Right renal pelvis (tissue), 4 donors: ENCODE measurements at regions not wholly inside any gene's neighbourhood (a gene's known extent, or its start where the extent isn't known, plus 50 kb on each side); places are given as distances from the start of the nearest gene placed in this dataset.

Source experiments
- DNase-seq, 4 donors: peaks; one replicate each; pipeline ENCODE4 v3.0.0-alpha.2; 2013; ENCODE audit warnings: low read depth in 4 of 4, low spot score in 3 of 4, missing footprints in 1 of 4

DNA sequence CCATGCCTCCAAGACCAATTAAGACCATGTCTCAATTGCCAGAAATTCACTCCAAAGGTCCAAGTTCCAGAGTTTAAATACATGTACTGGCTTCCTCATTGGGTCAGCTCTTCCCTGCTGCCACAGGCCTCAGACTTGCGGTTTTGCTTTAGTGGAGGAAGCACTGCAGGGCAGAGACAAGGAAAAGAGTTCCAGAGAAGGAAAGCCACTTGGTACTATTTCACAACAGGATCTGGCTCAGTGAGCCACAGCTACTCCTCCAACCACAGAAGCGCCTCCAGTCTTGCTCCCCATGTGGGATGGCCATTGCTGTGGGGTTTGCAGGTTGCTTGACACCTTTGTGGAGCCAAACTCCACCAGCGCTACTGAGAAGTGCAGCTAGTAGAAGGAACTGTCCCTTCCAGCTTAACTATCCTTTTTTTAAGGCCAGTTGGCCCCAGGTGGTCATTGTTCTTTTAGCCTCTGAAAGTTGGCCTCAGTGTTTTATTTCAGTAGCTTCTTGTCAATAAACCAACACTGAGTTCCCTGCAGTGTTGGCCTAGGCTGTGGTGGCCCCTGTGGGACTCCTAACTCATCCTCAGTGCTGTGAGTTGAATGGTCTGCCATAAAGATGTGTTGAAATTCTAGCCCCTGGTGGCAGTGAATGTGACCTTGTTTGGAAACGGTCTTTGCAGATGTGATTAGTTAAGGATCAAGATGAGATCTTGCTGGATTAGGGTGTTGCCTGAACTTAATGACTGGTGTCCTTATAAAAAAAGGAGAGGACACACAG lies 93.7 kb upstream of the DAP start:
- DNase-seq = no peak

DNA sequence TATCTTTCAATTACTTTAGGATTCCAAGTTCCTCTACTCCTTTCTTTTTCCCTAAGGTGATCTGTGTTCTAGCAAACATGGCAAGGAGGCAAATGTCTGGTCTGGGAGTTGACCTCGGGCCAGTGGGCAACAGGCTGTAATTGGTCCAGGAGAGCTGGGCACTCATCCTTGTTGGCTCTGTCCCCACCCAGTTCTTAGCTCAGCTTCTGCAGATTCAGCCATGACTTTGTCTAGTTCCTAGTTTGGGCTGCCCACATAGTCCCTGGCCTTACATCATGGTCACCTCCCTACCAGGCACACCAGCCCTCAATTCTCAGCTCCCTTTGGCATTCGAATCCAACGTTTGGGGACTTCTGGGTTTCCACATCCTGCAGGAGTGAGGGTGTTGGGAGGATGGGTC lies 92.1 kb upstream of the DAP start:
- no peak for DNase-seq

DNA sequence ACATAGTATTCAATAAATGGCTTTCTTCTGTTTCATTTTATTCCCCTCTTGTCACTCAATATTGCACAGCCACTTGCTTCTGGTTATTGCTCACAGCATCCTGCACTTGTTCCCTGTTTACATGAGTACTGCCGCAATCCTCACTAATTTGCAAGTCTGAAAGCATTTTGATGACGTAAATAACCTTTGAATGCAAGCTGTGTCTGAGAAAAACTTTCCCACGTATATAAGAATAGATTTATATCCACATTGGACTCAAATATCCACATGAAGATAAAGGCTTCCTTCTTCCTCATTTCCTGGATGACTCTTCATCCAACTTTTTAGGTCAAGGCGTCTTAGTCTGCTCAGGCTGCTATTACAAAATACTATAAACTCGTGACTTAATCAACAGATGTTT lies 88.2 kb upstream of the DAP start:
- no peak for DNase-seq

DNA sequence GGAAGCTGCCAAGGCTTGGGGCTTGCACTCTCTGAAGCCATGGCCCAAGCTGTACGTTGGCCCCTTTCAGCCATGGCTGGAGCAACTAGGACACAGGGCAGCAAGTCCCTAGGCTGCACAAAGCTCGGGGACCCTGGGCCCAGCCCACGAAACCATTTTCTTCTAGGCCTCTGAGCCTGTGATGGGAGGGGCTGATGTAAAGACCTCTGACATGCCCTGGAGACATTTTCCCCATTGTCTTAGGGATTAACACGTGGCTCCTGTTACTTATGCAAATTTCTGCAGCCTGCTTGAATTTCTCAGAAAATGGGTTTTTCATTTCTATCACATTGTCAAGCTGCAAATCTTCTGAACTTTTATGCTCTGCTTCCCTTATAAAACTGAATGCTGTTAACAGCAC lies 83.0 kb upstream of the DAP start:
- no peak for DNase-seq

DNA sequence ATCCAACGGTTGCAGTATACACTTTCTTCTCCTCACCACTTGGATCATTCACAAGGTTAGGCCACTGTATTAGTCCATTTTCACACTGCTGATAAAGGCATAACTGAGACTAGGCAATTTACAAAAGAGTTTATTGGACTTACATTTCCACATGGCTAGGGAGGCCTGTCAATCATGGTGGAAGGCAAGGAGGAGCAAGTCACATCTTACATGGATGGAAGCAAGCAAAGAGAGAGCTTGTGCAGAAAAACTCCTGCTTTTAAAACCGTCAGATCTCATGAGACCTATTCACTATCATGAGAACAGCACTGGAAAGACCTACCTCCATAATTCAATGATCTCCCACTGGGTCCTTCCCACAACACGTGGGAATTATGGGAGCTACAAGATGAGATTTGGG lies 81.8 kb upstream of the DAP start:
- DNase-seq = no peak

DNA sequence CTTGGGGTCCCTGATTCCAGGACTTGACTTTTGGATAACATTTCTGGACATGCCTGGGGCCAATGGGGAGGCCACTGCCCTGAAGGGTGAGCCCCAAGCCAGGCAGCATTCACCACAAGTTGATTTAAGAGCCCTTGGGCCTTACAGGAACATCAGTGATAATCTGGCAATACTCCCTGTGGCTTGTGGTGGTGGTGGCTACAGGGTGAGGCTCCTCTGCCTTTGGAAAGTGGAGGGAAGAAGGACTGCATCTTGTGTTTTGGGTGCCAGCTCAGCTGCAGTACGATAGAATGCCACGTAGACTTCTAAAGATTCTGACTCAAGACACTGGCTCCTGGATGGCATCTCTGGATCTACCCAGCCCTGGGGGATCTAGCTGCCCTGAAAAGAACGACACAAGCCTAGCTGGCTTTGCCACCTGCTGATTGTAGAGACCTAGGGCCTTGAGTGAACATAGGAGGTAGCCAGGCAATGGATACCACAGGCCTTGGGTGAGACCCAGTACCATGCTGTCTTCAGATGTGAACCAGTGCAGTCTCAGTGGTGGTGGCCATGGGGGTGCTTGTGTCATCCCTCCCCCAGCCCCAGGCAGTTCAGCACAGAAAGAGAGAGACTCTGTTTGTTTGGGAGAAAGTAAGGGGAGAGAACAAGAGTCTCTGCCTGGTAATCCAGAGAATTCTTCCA lies 79.0 kb upstream of the DAP start:
- DNase-seq = no peak

DNA sequence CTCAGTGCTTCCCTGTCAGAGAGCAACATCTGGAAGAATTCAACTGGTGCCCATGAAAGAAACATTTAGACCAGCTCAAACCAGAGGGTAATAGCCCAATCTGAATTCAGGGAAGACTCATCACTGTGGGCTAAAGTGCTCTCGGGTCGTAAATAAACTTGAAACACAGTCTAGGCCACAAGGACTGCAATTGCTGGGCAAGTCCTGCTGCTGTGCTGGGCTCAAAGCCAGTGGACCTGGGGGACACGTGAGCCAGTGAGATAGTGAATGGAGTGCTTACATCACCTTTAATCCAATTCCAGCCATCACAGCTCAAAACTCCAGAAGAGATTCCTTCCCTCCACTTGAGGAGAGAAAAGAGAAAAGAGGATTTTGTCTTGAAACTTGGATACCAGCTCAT lies 78.1 kb upstream of the DAP start:
- no peak for DNase-seq

DNA sequence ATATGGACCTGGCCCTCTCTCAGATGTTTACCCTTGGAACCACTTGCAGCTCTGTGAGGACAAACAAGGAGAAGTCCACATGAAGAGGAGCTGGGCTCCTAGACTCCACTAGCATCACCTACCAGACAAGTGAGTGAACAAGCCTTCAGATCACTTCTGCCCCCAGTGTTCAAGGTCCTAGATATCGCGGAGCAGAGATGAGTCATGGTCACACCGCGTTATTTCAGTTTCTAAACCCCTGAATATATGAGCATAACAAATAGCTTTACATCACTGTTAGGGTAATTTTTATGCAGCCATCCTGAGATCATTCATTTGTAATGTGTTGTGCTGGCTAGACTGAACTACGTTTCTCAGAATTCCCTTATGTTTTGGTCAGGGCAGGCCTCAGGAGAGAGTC lies 77.0 kb upstream of the DAP start:
- no peak for DNase-seq

DNA sequence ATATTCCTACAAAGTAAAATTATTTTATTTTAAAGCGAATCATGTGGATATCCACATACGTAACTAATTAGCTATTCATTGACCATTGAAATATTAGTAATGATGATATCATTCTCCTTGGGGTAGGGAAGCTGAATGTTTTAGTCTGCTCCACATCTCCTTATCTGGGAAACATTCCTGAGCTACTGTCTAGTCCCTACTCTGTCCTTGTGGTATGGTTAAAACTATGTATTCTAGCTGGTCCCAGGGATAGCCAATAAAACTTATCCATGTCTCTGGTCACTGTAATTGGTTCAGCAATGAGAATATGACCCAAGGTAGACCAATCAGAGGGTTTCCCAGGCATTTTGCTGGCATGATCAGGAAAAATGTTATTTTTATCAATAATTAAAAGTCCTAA lies 76.0 kb upstream of the DAP start:
- DNase-seq = no peak

DNA sequence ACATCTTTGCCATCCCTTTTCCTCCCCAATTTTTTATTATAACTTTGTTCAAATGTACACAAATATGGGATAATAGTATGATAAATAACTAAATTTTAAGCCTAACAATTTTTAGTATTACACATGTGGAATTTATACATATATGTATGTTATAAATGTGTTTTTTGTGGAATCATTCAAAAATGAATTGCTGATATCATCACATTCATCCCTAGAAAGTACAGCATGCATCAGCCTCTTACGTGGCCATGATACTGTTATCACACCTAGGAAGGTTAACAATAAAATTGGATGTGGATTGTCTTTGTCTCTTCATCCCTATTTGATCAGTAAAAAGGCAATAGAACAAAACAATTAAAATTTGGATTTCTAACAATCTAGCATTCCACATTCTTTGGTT lies 73.7 kb upstream of the DAP start:
- DNase-seq = no peak

DNA sequence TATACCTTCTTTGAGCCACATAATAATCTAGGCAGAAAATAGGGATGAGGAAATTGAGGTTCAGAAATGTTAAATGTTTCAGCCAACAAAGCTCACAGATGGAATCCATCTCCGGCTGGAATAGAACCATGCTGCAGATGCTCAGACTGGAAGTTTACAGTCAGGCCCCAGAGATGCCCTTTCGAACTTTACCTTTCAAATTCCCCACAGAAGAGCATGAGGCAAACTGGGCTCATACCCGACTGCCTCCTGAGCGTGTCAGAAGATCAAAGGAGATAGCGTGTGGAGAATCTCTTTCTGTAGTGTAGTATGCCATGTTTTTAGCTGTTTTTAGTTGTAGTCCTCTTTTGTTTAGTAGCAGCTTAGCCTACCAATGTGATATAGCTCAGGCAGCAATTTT lies 72.0 kb upstream of the DAP start:
- no peak for DNase-seq

DNA sequence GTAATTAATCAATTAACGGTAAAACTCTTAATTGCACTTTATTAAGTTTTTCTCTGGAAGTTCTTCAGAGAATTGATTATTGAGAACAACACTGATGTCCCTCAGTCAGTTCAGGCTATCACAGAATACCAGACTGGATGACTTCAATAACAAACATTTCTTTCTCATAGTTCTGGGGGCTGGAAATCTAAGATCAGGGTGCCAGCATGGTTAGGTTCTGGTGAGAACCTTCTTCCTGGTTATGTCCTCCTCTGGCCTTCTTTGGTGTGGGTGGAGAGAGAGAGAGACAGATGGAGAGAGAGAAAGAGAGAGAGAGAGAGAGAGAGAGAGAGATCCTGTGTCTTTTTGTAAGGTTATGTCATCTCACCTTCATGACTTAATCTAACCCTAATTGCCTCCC lies 71.4 kb upstream of the DAP start:
- no peak for DNase-seq

DNA sequence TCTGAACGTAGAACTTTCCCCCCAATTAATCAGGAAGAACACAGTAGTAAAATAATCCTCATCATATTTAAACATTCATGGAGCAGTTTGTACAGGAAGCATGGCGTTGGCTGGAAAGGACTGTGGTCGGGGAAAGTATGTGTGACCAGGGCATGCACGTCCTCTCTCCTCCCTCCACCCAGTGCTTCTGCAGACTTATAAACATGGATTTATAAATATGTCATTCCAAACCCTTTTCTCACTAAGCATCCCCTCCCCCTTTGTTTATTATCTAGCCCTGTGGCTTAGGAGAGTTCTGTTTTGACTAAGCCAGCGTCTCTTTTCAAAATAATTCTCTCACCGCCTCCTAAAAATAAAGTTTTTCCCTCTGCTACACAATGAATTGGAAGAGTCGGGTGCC lies 70.4 kb upstream of the DAP start:
- no peak for DNase-seq

DNA sequence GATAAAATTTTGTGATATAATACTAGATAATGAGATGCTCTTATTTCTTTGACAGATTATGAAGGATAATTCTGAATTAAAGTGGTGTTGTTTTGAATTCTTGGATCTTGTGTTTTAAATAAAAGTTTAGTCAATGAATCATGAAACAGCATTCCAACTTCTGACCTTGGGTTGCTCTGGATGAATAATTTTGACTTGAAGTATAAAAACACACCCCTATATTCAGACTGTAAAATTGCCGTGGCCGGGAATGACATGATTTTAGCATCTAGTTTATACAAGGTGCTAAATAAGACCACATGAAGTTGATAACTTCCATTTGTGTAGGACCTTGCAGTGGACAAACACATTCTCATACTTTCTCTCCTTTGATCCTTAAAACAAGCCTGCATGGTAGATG lies 67.2 kb upstream of the DAP start:
- no peak for DNase-seq

DNA sequence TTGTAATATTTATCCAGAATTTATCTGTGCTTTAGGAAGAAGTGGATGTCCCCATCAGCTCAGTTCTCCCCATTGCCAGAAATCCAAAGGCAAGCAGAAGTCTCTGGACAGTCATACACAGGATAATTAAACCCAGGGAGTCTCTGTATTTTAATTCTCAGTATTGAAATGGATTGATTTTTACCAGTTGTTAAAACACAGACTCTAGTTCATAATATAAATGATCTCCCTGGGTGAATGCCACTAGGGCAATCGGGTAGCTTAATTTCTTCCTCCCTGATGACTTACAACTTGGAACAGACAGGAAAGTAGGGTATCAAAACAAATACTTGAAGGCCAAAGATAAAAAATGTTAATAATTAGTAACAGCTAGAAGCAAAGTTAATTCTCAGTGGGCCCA lies 66.5 kb upstream of the DAP start:
- no peak for DNase-seq

DNA sequence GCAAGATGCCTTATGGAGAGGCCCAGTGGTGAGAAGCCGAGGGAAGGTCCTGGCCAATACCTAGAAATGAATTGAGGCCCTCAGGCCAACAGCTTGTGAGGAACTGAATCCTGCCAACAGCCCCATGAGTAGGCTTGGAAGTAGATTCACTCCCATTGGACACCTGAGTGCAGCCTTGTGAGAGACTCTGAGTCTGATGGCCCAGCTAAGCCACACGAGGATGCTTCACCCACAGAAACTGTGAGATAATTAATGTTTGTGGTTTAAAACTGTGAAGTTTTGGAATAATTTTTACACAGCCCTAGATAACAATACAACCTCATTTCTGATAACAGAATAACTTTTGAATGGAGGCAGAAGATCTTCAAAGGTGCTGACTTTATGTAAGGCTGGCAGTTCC lies 65.9 kb upstream of the DAP start:
- DNase-seq = no peak

DNA sequence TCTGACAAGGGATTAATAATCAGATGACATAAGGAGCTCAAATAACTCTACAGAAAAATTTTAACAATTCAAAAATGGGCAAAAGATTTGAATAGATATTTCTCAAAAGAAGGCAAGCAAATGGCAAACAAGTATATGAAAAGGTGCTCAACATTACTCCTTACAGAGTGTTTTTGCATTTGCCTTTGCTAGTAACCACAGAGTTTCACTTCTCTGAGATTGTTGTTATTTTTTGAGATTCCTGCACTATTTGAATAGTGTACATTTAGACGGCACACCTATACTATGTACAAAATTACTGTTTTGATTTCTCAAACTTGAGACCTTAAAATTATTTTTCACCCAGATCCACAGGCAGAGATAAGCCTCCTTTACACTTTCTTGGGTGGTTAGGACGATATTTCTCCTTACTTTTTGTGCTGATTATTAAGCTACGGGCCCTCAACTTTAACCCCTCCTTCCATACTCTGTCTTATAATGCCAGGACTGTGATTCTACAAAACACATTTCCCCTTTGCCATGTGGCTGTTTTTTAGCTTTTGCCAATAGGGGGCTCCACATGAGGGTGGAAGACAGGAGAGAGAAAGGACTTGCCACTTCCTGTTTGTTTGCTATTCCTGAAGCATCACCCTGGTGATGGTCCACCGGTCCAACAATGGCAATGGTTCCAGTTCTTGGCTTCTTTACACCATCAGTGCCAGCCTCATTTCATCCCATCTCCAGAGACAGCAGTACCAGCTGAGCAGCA lies 65.0 kb upstream of the DAP start:
- no peak for DNase-seq

DNA sequence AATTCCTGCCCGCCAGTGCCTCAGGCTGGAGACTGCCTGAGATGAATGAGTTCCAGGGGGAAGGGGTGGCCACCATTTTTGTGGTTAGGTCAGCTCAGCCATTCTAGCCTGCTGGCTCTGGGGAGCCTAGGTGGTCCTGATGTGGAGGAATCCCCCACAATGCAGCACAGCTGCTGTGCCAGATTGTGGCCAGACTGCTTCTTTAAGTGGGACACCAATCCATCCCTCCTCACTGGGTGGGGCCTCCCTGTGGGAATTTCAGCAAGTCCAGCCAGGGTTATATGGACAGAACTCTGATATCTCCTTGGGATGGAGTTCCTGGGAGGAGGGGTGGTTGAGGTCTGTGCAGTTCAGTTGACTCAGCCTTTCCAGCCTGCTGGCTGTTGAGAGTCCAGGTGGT lies 51.2 kb upstream of the DAP start:
- DNase-seq = no peak
